CD14-positive monocyte (primary cell): ENCODE measurements at regions not wholly inside any gene's neighbourhood (a gene's known extent, or its start where the extent isn't known, plus 50 kb on each side); places are given as distances from the start of the nearest gene placed in this dataset.

Source experiments
- DNase-seq, 3 donors: peaks; one replicate each; pipeline ENCODE4 v3.0.0-alpha.2; 2011 to 2022
- H2AFZ ChIP-seq: 2 replicates; pipeline ENCODE4 v1.6.0; 2012; ENCODE audit warnings: mild to moderate bottlenecking, low read depth, low read length, inconsistent platforms; ENCODE audit not compliant: insufficient read depth, poor library complexity, severe bottlenecking
- H3K27ac ChIP-seq, 2 donors: 1 replicate in 1 of 2; 2 replicates in 1 of 2; pipeline ENCODE4 v1.5.1; 2012 to 2013; ENCODE audit warnings: low read length in 2 of 2, control low read depth in 1 of 2, inconsistent platforms in 1 of 2, low read depth in 1 of 2, mild to moderate bottlenecking in 1 of 2
- H3K27me3 ChIP-seq, 2 donors: one replicate each; pipeline versions ENCODE4 v1.6.0 to v1.6.1; 2011 to 2013; ENCODE audit warnings: low read length in 2 of 2; ENCODE audit not compliant: control insufficient read depth in 2 of 2, insufficient read depth in 2 of 2
- H3K36me3 ChIP-seq, 2 donors: replicated peaks in 1 of 2; 1 replicate in 1 of 2; 2 replicates in 1 of 2; pipeline versions ENCODE4 v1.5.1 to v1.6.1; 2012 to 2013; ENCODE audit warnings: low read length in 2 of 2, control low read depth in 1 of 2, inconsistent platforms in 1 of 2, mild to moderate bottlenecking in 1 of 2; ENCODE audit not compliant: insufficient read depth in 2 of 2, control insufficient read depth in 1 of 2
- H3K4me1 ChIP-seq, 2 donors: 1 replicate in 1 of 2; 2 replicates in 1 of 2; pipeline versions ENCODE4 v1.5.1 to v1.6.1; 2012 to 2013; ENCODE audit warnings: low read length in 2 of 2, control low read depth in 1 of 2, inconsistent platforms in 1 of 2, mild to moderate bottlenecking in 1 of 2, moderate library complexity in 1 of 2; ENCODE audit not compliant: insufficient read depth in 2 of 2, control insufficient read depth in 1 of 2
- H3K4me2 ChIP-seq: replicated peaks from 2 replicates; pipeline ENCODE3; 2012; ENCODE audit warnings: low read length, moderate library complexity, mild to moderate bottlenecking; ENCODE audit not compliant: poor library complexity, severe bottlenecking; ENCODE audit errors: extremely low read depth
- H3K4me3 ChIP-seq, 3 experiments: fragments of 200-600 bp in 1 of 3; sonication (generic) in 1 of 3; replicated peaks in 1 of 3; 1 replicate in 2 of 3; 2 replicates in 1 of 3; pipeline ENCODE4 v1.5.1; 2011 to 2013; ENCODE audit warnings: low read length in 3 of 3, mild to moderate bottlenecking in 3 of 3, control low read depth in 2 of 3, low read depth in 2 of 3, inconsistent platforms in 1 of 3, moderate library complexity in 1 of 3
- H3K79me2 ChIP-seq: 2 replicates; pipeline ENCODE4 v1.6.0; 2012; ENCODE audit warnings: mild to moderate bottlenecking, control low read depth, inconsistent platforms, low read length, moderate library complexity; ENCODE audit not compliant: insufficient read depth
- H3K9ac ChIP-seq: 2 replicates; pipeline ENCODE4 v1.6.0; 2017; ENCODE audit warnings: low read length, mild to moderate bottlenecking; ENCODE audit not compliant: insufficient read depth, poor library complexity, severe bottlenecking
- H3K9me3 ChIP-seq, 2 donors: replicated peaks in 1 of 2; 1 replicate in 1 of 2; 2 replicates in 1 of 2; pipeline versions ENCODE4 v1.5.1 to v1.6.1; 2012 to 2013; ENCODE audit warnings: low read length in 2 of 2, control low read depth in 1 of 2; ENCODE audit not compliant: control insufficient read depth in 1 of 2, insufficient read depth in 1 of 2
- H4K20me1 ChIP-seq: 2 replicates; pipeline ENCODE4 v1.6.0; 2012; ENCODE audit warnings: mild to moderate bottlenecking, low read length, control low read depth, moderate library complexity; ENCODE audit not compliant: insufficient read depth
- H3K27ac Mint-ChIP-seq, 7 donors: one replicate each; pipeline ENCODE4 v1.8.0; 2020; ENCODE audit warnings: mild to moderate bottlenecking in 7 of 7, mixed read lengths in 7 of 7, moderate library complexity in 6 of 7, inconsistent platforms in 2 of 7
- H3K27me3 Mint-ChIP-seq, 3 donors: one replicate each; pipeline ENCODE4 v1.8.0; 2021 to 2022; ENCODE audit warnings: low read depth in 3 of 3, mild to moderate bottlenecking in 3 of 3, mixed read lengths in 3 of 3, moderate library complexity in 3 of 3, inconsistent platforms in 1 of 3
- H3K36me3 Mint-ChIP-seq, 2 donors: one replicate each; pipeline ENCODE4 v1.8.0; 2020; ENCODE audit warnings: mixed read lengths in 2 of 2, inconsistent platforms in 1 of 2, mild to moderate bottlenecking in 1 of 2
- H3K4me1 Mint-ChIP-seq: one replicate; pipeline ENCODE4 v1.8.0; 2020; ENCODE audit warnings: mild to moderate bottlenecking, mixed read lengths
- H3K4me3 Mint-ChIP-seq, 2 donors: one replicate each; pipeline ENCODE4 v1.8.0; 2020; ENCODE audit warnings: mild to moderate bottlenecking in 2 of 2, mixed read lengths in 2 of 2, moderate library complexity in 1 of 2
- H3K9me3 Mint-ChIP-seq, 7 donors: one replicate each; pipeline ENCODE4 v1.8.0; 2020 to 2022; ENCODE audit warnings: mixed read lengths in 7 of 7, mild to moderate bottlenecking in 6 of 7, moderate library complexity in 6 of 7, inconsistent platforms in 2 of 7
- WGBS: methylation state at CpG from one replicate; pipeline ENCODE4 v1.1.5; 2013; ENCODE audit warnings: missing lambda C conversion rate; ENCODE audit not compliant: insufficient coverage; 5-methylcytosine and 5-hydroxymethylcytosine counted together
- intact Hi-C, 2 donors: fragments of 100-400 bp; cut with micrococcal nuclease; formaldehyde crosslinking; loops; one replicate each; pipeline versions ENCODE4 v1.15.0 to v1.15.1; 2023
- TF ChIP-seq, protein P1 (sequence below): fragments of 200-600 bp; IDR thresholded peaks from one replicate; pipeline ENCODE4 v1.8.0; 2022; ENCODE audit warnings: antibody characterized with exemption, mild to moderate bottlenecking

- H3K27me3 Mint-ChIP-seq: peaks cover 0 to 1% (median 0%) of the 10 kb centered on the region in 3 donors
- no peak overlapping the region for H3K27ac Mint-ChIP-seq
- no peak overlapping the region for H3K4me3 ChIP-seq
- H3K4me3 Mint-ChIP-seq: no peak overlapping the region
- no peak overlapping the region for H3K27ac ChIP-seq
- no peak overlapping the region for H3K4me2 ChIP-seq
- no peaks in the 10 kb centered on the region for H3K9me3 ChIP-seq
- no peak overlapping the region for H2AFZ ChIP-seq
- H3K36me3 Mint-ChIP-seq: no peaks in the 10 kb centered on the region
- H3K9ac ChIP-seq: no peak overlapping the region
- H3K36me3 ChIP-seq: no peaks in the 10 kb centered on the region
- no peaks in the 10 kb centered on the region for H3K4me1 ChIP-seq
- TF ChIP-seq, protein P1, sequence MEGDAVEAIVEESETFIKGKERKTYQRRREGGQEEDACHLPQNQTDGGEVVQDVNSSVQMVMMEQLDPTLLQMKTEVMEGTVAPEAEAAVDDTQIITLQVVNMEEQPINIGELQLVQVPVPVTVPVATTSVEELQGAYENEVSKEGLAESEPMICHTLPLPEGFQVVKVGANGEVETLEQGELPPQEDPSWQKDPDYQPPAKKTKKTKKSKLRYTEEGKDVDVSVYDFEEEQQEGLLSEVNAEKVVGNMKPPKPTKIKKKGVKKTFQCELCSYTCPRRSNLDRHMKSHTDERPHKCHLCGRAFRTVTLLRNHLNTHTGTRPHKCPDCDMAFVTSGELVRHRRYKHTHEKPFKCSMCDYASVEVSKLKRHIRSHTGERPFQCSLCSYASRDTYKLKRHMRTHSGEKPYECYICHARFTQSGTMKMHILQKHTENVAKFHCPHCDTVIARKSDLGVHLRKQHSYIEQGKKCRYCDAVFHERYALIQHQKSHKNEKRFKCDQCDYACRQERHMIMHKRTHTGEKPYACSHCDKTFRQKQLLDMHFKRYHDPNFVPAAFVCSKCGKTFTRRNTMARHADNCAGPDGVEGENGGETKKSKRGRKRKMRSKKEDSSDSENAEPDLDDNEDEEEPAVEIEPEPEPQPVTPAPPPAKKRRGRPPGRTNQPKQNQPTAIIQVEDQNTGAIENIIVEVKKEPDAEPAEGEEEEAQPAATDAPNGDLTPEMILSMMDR: no peak
- H4K20me1 ChIP-seq: no peaks in the 10 kb centered on the region
- H3K79me2 ChIP-seq: no peaks in the 10 kb centered on the region
- H3K4me1 Mint-ChIP-seq: no peaks in the 10 kb centered on the region
- peaks cover 0 to 4% (median 0%) of the 10 kb centered on the region in 7 donors for H3K9me3 Mint-ChIP-seq
- DNase-seq: no peak
- no peaks in the 10 kb centered on the region for H3K27me3 ChIP-seq
- intact Hi-C loops: no loop called here
- WGBS: 90% methylated on average over 2 of the region's 4 CpGs
Measured at GRCh38 chr10:8428654-8429053, 374.2 kb downstream of the GATA3 start.

DNA sequence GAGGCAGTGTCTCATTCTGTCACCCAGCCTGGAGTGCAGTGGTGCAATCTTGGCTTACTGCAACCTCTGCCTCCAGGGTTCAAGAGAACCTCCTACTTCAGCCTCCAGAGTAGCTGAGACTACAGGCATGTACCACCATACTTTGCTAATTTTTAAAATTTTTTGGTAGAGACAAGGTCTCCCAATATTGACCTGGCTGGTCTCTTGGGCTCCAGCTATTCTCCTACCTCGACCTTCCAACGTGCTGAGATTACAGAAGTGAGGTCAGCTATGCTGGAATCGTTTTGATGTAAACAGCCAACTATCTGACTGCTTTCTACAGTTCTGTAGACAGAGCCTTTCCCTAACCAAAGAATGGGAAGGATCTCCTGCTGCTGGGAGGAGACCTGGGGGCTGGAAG is 375.8 kb downstream of the GATA3 start:
- H3K4me1 Mint-ChIP-seq: no peaks in the 10 kb centered on the region
- 68% methylated on average over 2 of the region's 3 CpGs for WGBS
- H3K36me3 Mint-ChIP-seq: no peaks in the 10 kb centered on the region
- Histone ChIP-seq H2AFZ (no peak overlapping the region), H4K20me1 (no peaks in the 10 kb centered on the region), H3K9me3 (no peaks in the 10 kb centered on the region), H3K4me2 (no peak overlapping the region), H3K79me2 (no peaks in the 10 kb centered on the region), H3K4me1 (no peaks in the 10 kb centered on the region), H3K27me3 (no peaks in the 10 kb centered on the region), H3K9ac (no peak overlapping the region), H3K36me3 (no peaks in the 10 kb centered on the region), H3K27ac (no peak overlapping the region), H3K4me3 (no peak overlapping the region)
- intact Hi-C loops: no loop called here
- TF ChIP-seq, protein P1: no peak
- DNase-seq: no peak
- H3K9me3 Mint-ChIP-seq: peaks cover 0 to 4% (median 0%) of the 10 kb centered on the region in 7 donors
- no peak overlapping the region for H3K4me3 Mint-ChIP-seq
- H3K27ac Mint-ChIP-seq: no peak overlapping the region
- peaks cover 0 to 3% (median 1%) of the 10 kb centered on the region in 3 donors for H3K27me3 Mint-ChIP-seq
